ENCODE measurements at regions not wholly inside any gene's neighbourhood (a gene's known extent, or its start where the extent isn't known, plus 50 kb on each side); places are given as distances from the start of the nearest gene placed in this dataset.

- TF ChIP-seq GATA2 (IDR thresholded peaks at IDR 0.05; ENCODE audit: low read depth, low read length), result no peak
- no peak for TF ChIP-seq GATA3 (IDR thresholded peaks at IDR 0.05; ENCODE audit: low read depth, low read length)
These were observed 314.4 kb downstream of the AASDHPPT start for GRCh38 chr11:106391771-106392420.
